NCI-H1436 (cell line): ENCODE measurements at regions not wholly inside any gene's neighbourhood (a gene's known extent, or its start where the extent isn't known, plus 50 kb on each side); places are given as distances from the start of the nearest gene placed in this dataset.
"Not testable (repeated sequence)": the region's sequence is repeated elsewhere in the genome, so short reads cannot be mapped to it uniquely, and the experiment has no call there.

Experiments used
- DNase-seq: peaks from one replicate; lab custom pipeline; 2025; lab: John Stamatoyannopoulos, UW

GRCh38 chr2:131828633-131829455, 301.2 kb downstream of the CCDC74A start:
- not testable (repeated sequence) for DNase-seq

DNA sequence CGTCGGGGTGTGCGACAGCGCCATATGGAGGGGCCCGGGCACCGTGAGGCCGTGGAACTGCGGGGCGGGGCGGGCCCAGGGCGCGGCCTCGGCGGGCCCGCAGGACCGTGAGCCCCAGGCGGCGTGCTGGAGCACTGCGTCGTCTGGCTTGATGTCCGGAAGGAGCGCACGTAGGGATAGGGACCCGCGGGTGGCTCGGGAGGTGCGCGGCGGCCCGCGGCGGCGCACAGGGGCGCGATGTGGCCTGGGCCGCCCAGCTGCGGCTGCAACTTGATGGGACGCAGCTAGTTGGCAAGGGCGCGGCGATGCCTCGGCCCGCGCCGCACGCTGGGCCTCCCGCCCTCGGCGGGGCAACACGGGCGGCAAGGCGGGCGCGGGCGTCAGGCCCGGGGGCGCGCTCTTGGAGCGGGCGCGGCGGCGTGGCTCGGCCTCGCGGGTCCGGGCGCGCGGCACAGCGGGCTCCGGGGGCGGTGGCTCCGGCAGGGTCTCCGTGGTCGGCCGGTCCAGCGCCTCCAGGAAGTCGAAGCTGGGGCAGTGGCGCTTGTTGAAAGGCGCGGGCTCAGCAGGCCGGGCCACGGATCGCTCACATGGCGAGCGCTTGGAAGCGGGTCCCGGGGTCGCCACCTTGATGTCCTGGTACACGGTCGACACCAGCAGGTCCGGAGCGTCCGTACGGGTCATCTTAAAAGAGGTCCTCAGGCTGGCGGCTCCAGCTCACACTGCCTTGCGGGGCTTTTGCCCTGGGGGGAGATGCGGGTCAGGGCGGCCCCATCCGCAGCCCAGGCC, 302.0 kb downstream of the CCDC74A start:
- not testable (repeated sequence) for DNase-seq

- not testable (repeated sequence) for DNase-seq
These were observed 302.7 kb downstream of the CCDC74A start for GRCh38 chr2:131830242-131830945.

DNA sequence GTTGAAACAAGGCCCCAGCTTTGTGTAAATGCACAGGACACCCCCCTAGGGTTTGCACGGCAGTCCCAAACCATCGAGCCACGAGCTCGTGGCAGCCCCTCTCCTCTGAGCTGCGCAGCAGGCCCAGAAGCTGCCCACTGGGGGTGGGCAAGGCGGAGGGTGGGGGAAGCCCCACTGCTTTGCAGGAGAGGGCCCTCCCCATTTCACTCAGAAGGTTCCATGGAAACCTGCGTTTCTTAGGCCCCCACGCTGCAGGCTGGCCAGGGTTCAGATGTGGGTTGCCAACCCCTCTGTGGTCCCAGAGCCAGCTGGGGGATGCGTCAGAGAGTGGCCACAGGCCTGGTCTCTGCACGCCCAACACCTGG, 303.2 kb downstream of the CCDC74A start:
- not testable (repeated sequence) for DNase-seq

DNA sequence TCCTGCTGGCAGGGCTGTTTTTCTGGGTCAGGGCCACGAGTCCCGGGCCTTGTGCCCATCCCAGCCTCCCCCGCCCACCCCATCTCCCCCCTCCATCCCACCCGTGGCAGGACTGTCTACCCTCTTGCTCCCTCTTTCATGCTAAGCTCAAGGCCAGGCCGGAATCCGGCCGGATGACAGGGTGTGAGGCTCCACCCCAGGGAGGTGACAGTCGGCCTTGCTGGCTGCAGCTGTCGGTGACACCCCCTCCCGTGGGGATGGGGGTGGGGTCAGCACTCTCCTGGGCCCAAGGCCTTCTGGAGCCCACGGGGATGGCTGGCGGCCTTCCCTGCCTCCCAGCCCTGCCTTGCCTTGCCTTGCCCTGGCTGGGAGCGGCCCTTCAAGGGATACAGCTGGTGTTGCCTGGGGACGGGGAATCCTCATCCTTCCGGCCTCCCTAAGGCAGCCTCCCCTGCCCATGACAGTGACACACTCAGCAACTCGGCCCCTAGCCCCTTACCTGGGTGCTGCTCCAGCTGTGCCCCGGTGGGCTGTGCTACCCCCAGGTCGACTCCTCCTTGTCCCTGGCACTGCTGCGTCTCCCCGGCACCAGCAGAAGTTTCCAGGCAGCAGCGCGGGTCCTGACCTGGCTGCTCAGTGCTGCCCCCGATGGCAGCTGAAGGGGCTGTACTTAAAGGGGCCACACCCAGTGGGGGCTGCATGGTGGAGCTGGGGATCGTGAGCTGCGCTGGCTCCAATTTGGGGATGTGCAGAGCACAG, 303.9 kb downstream of the CCDC74A start:
- not testable (repeated sequence) for DNase-seq

- not testable (repeated sequence) for DNase-seq
These were observed 304.6 kb downstream of the CCDC74A start for GRCh38 chr2:131832209-131832780.

DNA sequence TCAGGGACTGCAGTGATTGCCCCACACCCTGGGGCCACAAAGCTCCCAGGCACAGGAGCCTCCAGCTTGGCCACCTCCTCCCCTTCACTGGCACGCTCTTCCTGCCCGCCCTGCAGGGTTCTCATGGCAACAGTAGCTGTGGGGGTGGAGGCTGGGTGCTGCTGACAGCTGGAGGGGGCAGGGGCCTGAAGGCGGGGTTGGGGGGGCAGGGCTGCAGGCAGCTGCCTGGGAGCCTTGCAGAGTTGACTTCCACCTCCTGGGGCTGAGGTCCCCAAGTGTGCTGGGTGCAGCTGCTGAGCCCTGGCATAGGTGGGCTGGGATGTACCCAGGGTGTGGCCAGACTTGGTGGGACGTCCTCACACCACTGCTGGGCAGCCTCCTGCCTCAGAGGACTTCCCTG, 305.2 kb downstream of the CCDC74A start:
- DNase-seq, result not testable (repeated sequence)

DNA sequence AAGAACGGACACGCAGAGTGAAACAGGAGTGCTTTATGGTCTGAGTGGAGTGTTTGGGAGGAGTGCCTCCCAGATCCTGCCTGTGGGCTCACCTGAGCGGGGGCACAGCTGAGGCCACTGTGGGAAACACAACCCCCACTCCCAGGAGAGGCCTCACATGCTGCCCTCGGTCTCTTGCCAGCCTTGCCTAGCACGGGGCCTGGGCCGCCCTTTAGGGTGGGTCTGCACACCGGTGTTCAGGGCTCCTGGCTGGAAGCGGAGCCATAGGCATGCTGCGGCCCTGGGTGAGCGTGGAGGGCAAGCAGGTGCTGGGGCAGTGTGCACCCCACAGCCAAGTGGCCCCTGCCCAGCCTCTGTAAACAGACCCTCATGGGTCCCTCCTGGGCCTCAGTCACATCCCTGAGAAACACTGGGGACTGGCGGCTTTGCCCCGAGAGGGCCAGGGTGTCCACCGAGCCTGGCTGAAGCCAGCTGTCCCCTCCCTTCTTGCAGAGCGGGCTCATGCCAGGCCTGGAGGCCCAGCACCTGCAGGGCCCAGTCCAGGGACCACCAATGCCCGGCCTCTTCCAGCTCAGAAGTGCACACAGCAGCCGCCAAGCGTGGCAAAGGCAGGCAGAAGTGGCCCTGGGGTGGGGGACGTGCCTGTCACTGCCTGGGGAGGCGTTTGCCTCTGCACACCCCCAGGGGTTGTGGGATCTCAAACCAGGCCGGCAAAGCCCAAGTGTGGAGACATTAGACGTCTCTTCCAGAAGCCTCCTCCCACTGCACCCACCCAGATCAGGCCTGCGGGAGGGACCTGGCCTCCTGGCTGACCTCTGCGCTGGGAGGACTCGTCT, 305.9 kb downstream of the CCDC74A start:
- DNase-seq, result not testable (repeated sequence)

GRCh38 chr2:131834203-131835020, 306.7 kb downstream of the CCDC74A start:
- DNase-seq, result not testable (repeated sequence)

GRCh38 chr2:131835022-131835421, 307.3 kb downstream of the CCDC74A start:
- not testable (repeated sequence) for DNase-seq

DNA sequence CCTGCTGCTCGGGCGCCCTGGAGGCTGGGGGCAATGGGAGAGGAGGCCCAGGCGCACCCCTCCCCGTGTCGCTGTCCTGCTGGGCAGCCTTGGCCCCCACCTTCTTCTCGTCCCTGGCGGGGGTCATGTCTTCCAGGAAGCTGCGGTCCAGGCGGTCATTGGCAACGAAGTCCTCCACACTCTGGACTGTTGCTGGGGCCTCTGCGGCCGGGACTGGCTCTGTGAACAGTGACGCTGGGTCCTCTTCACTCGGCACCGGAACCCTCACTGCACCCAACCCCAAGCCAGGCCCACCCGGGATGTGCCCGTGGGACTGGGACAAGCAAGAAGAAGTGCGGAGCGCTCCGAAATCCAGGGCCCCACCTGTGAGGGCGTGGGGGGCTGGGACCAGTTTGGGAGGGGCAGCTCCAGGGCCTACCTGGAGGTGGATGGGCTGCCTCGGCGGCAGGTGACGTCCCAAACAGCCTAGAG, 308.0 kb downstream of the CCDC74A start:
- no peak for DNase-seq

- not testable (repeated sequence) for DNase-seq
These were observed 308.4 kb downstream of the CCDC74A start for GRCh38 chr2:131836116-131836515.

- not testable (repeated sequence) for DNase-seq
These were observed 316.4 kb downstream of the CCDC74A start for GRCh38 chr2:131844044-131844443.

GRCh38 chr2:131856202-131856601, 305.6 kb downstream of the ANKRD30BL start:
- DNase-seq, result not testable (repeated sequence)

- not testable (repeated sequence) for DNase-seq
These were observed 303.6 kb downstream of the ANKRD30BL start for GRCh38 chr2:131858197-131858596.
